Tibial artery (tissue), 4 donors: ENCODE measurements at regions not wholly inside any gene's neighbourhood (a gene's known extent, or its start where the extent isn't known, plus 50 kb on each side); places are given as distances from the start of the nearest gene placed in this dataset.

Experiments used
- DNase-seq, 2 donors: peaks; one replicate each; pipeline ENCODE4 v3.0.0-alpha.2; 2019
- H3K27ac ChIP-seq, 2 donors: fragments of 200-600 bp; sonication (generic) in 1 of 2; 1 replicate in 1 of 2; 2 replicates in 1 of 2; pipeline ENCODE4 v1.5.1; 2018 to 2019; ENCODE audit warnings: mild to moderate bottlenecking in 1 of 2
- H3K27me3 ChIP-seq, 2 donors: fragments of 200-600 bp; sonication (generic) in 1 of 2; one replicate each; pipeline versions ENCODE4 v1.5.1 to v1.6.0; 2016 to 2019
- H3K36me3 ChIP-seq, 3 donors: fragments of 200-600 bp; sonication (generic) in 2 of 3; one replicate each; pipeline ENCODE4 v1.5.1; 2016 to 2019; ENCODE audit warnings: mild to moderate bottlenecking in 2 of 3
- H3K4me1 ChIP-seq, 4 donors: fragments of 200-600 bp; sonication (generic) in 2 of 4; 1 replicate in 3 of 4; 2 replicates in 1 of 4; pipeline ENCODE4 v1.5.1; 2016 to 2019
- H3K4me3 ChIP-seq, 2 donors: fragments of 200-600 bp; sonication (generic) in 1 of 2; 1 replicate in 1 of 2; 2 replicates in 1 of 2; pipeline ENCODE4 v1.5.1; 2018 to 2019; ENCODE audit warnings: mild to moderate bottlenecking in 2 of 2
- H3K9me3 ChIP-seq, 3 donors: fragments of 200-600 bp; sonication (generic) in 1 of 3; one replicate each; pipeline ENCODE4 v1.5.1; 2016 to 2019
- intact Hi-C: fragments of 100-400 bp; cut with DNase I; formaldehyde crosslinking; loops from one replicate; pipeline ENCODE4 v1.15.0; 2023; ENCODE audit warnings: low total_unique reads
- TF ChIP-seq, protein P1 (sequence below), 2 experiments: fragments of 200-600 bp in 1 of 2; fragments of 450-650 bp in 1 of 2; IDR thresholded peaks; one replicate each; pipeline ENCODE4 v1.5.1; 2017 to 2019; ENCODE audit warnings: antibody characterized with exemption in 2 of 2, mild to moderate bottlenecking in 1 of 2, moderate library complexity in 1 of 2

DNA sequence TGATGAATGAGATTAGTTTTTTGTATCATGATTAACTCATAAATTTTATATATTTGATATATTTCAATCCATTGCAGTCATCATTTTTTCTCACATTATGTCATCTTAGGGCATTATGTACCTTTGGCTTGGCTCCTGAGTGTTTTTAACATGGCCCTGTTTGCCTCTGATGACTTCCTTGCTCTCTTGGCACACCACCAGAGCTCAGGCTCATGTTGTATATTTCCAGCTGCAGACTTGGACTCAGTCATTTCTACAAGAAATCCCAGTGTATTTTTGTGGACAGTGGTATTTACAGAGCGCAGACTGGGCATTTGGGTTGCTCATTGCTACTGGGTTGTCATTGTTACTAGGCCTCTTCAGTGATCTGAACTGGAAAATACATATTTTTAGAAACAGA, 188.5 kb downstream of the ADRA2A start:
- Histone ChIP-seq H3K4me1 (no peaks in the 10 kb centered on the region), H3K27me3 (no peaks in the 10 kb centered on the region), H3K9me3 (no peaks in the 10 kb centered on the region), H3K27ac (no peak overlapping the region), H3K4me3 (no peak overlapping the region), H3K36me3 (no peaks in the 10 kb centered on the region)
- intact Hi-C loops: no loop called here
- TF ChIP-seq, protein P1, sequence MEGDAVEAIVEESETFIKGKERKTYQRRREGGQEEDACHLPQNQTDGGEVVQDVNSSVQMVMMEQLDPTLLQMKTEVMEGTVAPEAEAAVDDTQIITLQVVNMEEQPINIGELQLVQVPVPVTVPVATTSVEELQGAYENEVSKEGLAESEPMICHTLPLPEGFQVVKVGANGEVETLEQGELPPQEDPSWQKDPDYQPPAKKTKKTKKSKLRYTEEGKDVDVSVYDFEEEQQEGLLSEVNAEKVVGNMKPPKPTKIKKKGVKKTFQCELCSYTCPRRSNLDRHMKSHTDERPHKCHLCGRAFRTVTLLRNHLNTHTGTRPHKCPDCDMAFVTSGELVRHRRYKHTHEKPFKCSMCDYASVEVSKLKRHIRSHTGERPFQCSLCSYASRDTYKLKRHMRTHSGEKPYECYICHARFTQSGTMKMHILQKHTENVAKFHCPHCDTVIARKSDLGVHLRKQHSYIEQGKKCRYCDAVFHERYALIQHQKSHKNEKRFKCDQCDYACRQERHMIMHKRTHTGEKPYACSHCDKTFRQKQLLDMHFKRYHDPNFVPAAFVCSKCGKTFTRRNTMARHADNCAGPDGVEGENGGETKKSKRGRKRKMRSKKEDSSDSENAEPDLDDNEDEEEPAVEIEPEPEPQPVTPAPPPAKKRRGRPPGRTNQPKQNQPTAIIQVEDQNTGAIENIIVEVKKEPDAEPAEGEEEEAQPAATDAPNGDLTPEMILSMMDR (IDR thresholded peaks at IDR 0.05): no peak
- DNase-seq: no peak

DNA sequence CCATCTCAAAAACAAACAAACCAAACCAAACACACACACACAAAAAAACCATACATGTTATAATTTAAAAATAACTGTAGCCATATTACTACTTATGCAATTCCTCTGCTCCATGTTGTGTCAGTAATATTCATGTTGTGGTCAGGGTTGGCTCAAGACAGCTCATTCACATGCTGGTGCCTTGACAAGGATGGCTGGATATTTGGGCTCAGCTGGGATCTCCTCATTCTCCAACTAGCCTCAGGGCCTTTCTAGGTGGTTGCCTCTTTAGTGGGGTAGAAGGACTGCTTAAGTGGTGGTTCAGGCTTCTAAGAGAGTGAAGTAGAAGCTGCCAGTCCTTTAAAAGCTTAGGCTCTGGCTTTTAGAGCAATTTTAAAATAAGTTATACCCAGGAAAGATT, 189.3 kb downstream of the ADRA2A start:
- DNase-seq: no peak
- TF ChIP-seq, protein P1 (IDR thresholded peaks at IDR 0.05): no peak
- H3K4me1 ChIP-seq: no peaks in the 10 kb centered on the region
- intact Hi-C loops: no loop called here
- H3K27ac ChIP-seq: no peak overlapping the region
- no peaks in the 10 kb centered on the region for H3K9me3 ChIP-seq
- no peaks in the 10 kb centered on the region for H3K36me3 ChIP-seq
- H3K27me3 ChIP-seq: no peaks in the 10 kb centered on the region
- H3K4me3 ChIP-seq: no peak overlapping the region

DNA sequence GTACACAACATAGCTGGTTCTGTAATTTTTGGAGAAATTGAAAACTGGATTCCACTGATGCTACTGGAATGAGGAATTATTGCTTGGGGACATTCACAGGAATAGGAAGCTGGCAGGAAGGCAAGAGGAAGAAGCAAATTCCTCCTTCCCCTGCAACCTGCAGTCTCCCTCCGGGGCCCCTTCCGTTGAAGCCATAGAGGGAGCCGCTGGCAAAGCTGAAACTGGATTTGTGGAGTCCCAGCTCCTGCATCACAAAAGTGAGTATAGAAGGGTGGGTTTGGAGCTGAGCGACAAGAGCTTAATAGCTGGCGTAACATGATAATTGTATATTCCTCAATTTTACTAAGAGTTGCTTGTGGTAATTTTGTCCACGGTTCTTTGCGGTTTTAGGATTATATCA, 190.8 kb downstream of the ADRA2A start:
- Histone ChIP-seq H3K4me3 (no peak overlapping the region), H3K4me1 (no peaks in the 10 kb centered on the region), H3K36me3 (no peaks in the 10 kb centered on the region), H3K27me3 (no peaks in the 10 kb centered on the region), H3K27ac (no peak overlapping the region), H3K9me3 (no peaks in the 10 kb centered on the region)
- intact Hi-C loops: no loop called here
- TF ChIP-seq, protein P1 (IDR thresholded peaks at IDR 0.05): no peak
- DNase-seq: no peak

DNA sequence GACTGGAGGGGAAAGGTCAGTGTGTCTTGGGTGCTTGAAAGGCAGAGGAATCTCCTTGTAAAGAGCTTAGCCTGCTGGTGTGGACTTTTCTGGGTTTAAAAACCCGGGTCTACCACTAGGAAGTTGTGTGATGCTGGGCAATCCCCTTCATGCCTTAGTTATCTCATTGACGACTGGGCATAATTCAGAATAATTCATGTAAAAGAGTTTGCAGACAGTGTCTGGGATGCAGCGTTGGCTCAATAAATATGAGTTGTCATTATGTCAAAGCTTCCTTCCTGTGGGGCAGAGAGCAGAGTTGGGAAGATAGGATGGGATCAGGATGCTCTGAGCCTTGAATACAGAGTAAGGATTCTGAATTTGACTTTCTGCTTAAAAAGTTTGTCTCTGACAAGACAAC, 196.4 kb downstream of the ADRA2A start:
- no peak for DNase-seq
- intact Hi-C loops: no loop called here
- no peak overlapping the region for H3K4me3 ChIP-seq
- no peaks in the 10 kb centered on the region for H3K4me1 ChIP-seq
- TF ChIP-seq, protein P1 (IDR thresholded peaks at IDR 0.05): no peak
- H3K9me3 ChIP-seq: no peaks in the 10 kb centered on the region
- H3K27ac ChIP-seq: no peak overlapping the region
- no peaks in the 10 kb centered on the region for H3K27me3 ChIP-seq
- no peaks in the 10 kb centered on the region for H3K36me3 ChIP-seq

DNA sequence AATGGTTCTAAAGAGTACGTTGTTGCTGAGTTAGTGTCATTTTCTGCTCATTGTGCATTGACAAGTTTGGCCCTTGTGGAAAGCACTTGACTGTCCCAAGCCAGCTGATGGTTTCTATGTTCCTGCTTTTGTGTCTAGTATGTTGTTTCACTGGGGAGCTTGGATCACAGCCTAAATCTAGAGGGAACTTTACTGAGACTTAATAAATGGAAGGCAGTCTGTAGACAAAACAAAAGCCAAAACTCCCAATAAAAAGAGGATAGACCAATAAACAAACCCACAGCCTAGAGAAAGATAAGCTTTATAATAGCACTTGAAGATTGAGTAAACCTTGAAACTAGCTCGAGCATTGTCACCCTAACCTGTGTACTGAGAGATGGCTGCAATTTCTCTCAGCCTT, 196.8 kb downstream of the ADRA2A start:
- no peak overlapping the region for H3K27ac ChIP-seq
- no peaks in the 10 kb centered on the region for H3K27me3 ChIP-seq
- intact Hi-C loops: no loop called here
- H3K4me3 ChIP-seq: no peak overlapping the region
- DNase-seq: no peak
- H3K9me3 ChIP-seq: peaks cover 0 to 2% (median 0%) of the 10 kb centered on the region in 3 donors
- no peaks in the 10 kb centered on the region for H3K4me1 ChIP-seq
- H3K36me3 ChIP-seq: no peaks in the 10 kb centered on the region
- TF ChIP-seq, protein P1 (IDR thresholded peaks at IDR 0.05): no peak

DNA sequence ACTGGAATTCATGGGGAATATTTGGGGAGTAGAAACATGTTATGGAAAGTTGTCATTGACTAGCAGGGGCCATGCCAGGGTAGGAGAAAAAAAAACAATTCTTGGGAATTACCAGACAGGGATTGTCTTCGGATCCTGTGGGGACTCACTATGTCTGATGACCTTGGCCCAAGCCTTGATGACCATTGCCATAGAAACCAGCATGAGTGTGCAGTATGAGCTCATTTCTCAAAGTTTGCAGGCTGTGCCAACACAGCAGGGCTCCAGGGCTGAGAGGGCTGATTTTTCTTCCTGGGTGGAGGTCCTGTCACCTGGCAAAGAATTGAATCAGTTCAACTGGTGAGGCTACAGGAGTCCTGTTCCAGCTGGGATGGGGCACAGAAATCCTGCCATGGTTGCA, 198.3 kb downstream of the ADRA2A start:
- H3K4me1 ChIP-seq: no peaks in the 10 kb centered on the region
- DNase-seq: no peak
- H3K36me3 ChIP-seq: no peaks in the 10 kb centered on the region
- no peak overlapping the region for H3K27ac ChIP-seq
- TF ChIP-seq, protein P1 (IDR thresholded peaks at IDR 0.05): no peak
- intact Hi-C loops: no loop called here
- no peaks in the 10 kb centered on the region for H3K27me3 ChIP-seq
- peaks cover 0 to 3% (median 0%) of the 10 kb centered on the region in 3 donors for H3K9me3 ChIP-seq
- no peak overlapping the region for H3K4me3 ChIP-seq
